RWPE2 (cell line): ENCODE measurements at regions not wholly inside any gene's neighbourhood (a gene's known extent, or its start where the extent isn't known, plus 50 kb on each side); places are given as distances from the start of the nearest gene placed in this dataset.

Source experiments
- ATAC-seq: fragments of 200-7000 bp; cut with Tn5 transposase; 3 replicates; pipeline ENCODE4 v1.9.1; 2021; ENCODE audit warnings: low read depth
- DNase-seq: peaks from one replicate; pipeline ENCODE4 v3.0.0-alpha.2; 2020; ENCODE audit warnings: low spot score
- H3K27ac ChIP-seq: fragments of 450-650 bp; 2 replicates; pipeline ENCODE4 v1.5.1; 2017; ENCODE audit warnings: mild to moderate bottlenecking; ENCODE audit not compliant: poor library complexity, severe bottlenecking
- H3K27me3 ChIP-seq: fragments of 250-450 bp; sonication (Bioruptor Pico); 2 replicates; pipeline ENCODE4 v1.5.1; 2021; ENCODE audit warnings: mild to moderate bottlenecking, moderate library complexity; ENCODE audit not compliant: insufficient read depth, poor library complexity, severe bottlenecking
- H3K36me3 ChIP-seq: fragments of 250-450 bp; sonication (Bioruptor Pico); 2 replicates; pipeline ENCODE4 v1.5.1; 2020; ENCODE audit warnings: low read depth, mild to moderate bottlenecking, moderate library complexity
- H3K4me1 ChIP-seq: fragments of 250-450 bp; sonication (Bioruptor Pico); 2 replicates; pipeline ENCODE4 v1.5.1; 2021; ENCODE audit warnings: mild to moderate bottlenecking, moderate library complexity; ENCODE audit not compliant: insufficient read depth, poor library complexity, severe bottlenecking
- H3K4me3 ChIP-seq: fragments of 250-450 bp; sonication (Bioruptor Pico); 2 replicates; pipeline ENCODE4 v1.5.1; 2021; ENCODE audit warnings: mild to moderate bottlenecking, moderate library complexity; ENCODE audit not compliant: severe bottlenecking
- H3K9me3 ChIP-seq: fragments of 250-450 bp; sonication (Bioruptor Pico); 2 replicates; pipeline ENCODE4 v1.5.1; 2021; ENCODE audit warnings: mild to moderate bottlenecking, moderate library complexity; ENCODE audit not compliant: severe bottlenecking
- CTCF ChIP-seq: fragments of 450-650 bp; IDR thresholded peaks from one replicate; pipeline ENCODE4 v1.5.1; 2017; ENCODE audit warnings: mild to moderate bottlenecking, moderate library complexity; ENCODE audit not compliant: poor library complexity, severe bottlenecking

- TF ChIP-seq CTCF: no peak
- no peaks in the 10 kb centered on the region for H3K9me3 ChIP-seq
- no peaks in the 10 kb centered on the region for H3K27me3 ChIP-seq
- ATAC-seq (no peak), DNase-seq (no peak)
- no peak overlapping the region for H3K27ac ChIP-seq
- peaks cover 16% of the 10 kb centered on the region for H3K4me1 ChIP-seq
- H3K36me3 ChIP-seq: no peaks in the 10 kb centered on the region
- no peak overlapping the region for H3K4me3 ChIP-seq
These were observed 145.2 kb downstream of the SCARB1 start for GRCh38 chr12:124718458-124718857.

- no peak overlapping the region for H3K27ac ChIP-seq
- no peaks in the 10 kb centered on the region for H3K36me3 ChIP-seq
- no peak overlapping the region for H3K4me3 ChIP-seq
- DNase-seq: no peak
- H3K9me3 ChIP-seq: no peaks in the 10 kb centered on the region
- TF ChIP-seq CTCF: no peak
- no peaks in the 10 kb centered on the region for H3K27me3 ChIP-seq
- H3K4me1 ChIP-seq: peaks cover 21% of the 10 kb centered on the region
- ATAC-seq: no peak
These were observed 145.6 kb downstream of the SCARB1 start for GRCh38 chr12:124718036-124718435.

GRCh38 chr12:124717318-124717717 lies 146.3 kb downstream of the SCARB1 start:
- ATAC-seq: no peak

GRCh38 chr12:124716208-124717130 lies 147.2 kb downstream of the SCARB1 start:
- H3K27me3 ChIP-seq: no peaks in the 10 kb centered on the region
- no peak for DNase-seq
- H3K27ac ChIP-seq: no peak overlapping the region

More at GRCh38 chr12:124717318-124717717, 146.3 kb downstream of the SCARB1 start:
- Histone ChIP-seq H3K27ac (no peak overlapping the region), H3K36me3 (no peaks in the 10 kb centered on the region), H3K9me3 (no peaks in the 10 kb centered on the region), H3K4me3 (no peak overlapping the region), H3K4me1 (peaks cover 25% of the 10 kb centered on the region), H3K27me3 (no peaks in the 10 kb centered on the region)
- TF ChIP-seq CTCF: no peak
- DNase-seq: no peak

More at GRCh38 chr12:124716208-124717130, 147.2 kb downstream of the SCARB1 start:
- no peak for ATAC-seq
- H3K36me3 ChIP-seq: no peaks in the 10 kb centered on the region
- H3K9me3 ChIP-seq: no peaks in the 10 kb centered on the region
- H3K4me3 ChIP-seq: no peak overlapping the region
- TF ChIP-seq CTCF: no peak
- H3K4me1 ChIP-seq: peaks cover 25% of the 10 kb centered on the region
